GM04504 (cell line): ENCODE measurements at regions not wholly inside any gene's neighbourhood (a gene's known extent, or its start where the extent isn't known, plus 50 kb on each side); places are given as distances from the start of the nearest gene placed in this dataset.

Experiments used
- DNase-seq: peaks from one replicate; pipeline ENCODE4 v3.0.0-alpha.2; 2012; ENCODE audit warnings: low read depth

DNA sequence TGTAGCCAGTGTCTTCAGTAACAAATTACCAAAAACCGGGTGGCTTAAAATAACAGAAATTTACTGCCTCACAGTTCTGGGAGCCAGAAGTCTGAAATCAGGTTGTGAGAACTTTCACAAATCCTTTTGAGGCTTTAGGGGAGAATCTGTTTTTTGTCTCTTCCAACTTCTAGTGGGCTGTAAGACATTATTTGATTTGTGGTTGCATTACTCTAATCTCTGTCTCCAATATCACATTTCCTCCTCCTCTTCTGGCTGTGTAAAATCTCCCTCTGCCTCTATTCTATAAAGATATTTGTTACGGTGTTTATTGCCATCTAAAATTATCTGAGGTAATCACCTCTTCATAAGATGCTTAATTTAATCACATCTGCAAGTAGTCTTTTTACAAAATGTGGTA is 1039.6 kb upstream of the LRRN3 start:
- DNase-seq = no peak

DNA sequence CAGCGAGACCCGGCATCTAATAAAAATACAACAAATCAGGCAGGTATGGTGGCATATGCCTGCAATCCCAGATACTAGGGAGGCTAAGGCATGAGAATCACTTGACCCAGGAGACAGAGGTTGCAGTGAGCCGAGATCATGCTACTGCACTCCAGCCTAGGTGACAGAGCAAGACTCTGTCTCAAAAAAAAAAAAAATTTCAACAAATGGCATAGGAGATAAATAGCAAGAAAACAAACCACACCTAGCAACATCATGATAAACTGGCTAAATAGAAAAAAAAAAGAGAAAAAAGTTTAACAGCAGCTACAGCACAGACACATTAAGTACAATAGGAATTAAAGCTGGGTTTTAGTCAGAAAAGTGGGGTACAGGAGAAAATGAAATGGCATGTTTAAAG is 1034.6 kb upstream of the LRRN3 start:
- DNase-seq = no peak

DNA sequence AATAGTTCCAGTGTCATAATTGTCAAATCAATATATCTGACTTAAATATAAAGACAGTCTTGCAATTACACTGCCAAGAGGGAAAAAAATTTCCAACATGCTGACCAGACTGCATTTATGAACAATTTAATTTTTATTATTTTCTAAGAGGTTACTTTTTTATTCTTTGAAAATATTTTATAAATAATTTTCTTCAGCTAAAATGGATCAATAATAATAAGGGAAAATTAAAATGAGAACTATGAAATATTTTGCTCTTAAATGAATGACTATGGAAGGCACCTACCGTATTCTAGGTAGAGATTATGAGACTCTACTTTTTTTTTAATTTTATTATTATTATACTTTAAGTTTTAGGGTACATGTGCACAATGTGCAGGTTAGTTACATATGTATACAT is 1032.5 kb upstream of the LRRN3 start:
- no peak for DNase-seq

DNA sequence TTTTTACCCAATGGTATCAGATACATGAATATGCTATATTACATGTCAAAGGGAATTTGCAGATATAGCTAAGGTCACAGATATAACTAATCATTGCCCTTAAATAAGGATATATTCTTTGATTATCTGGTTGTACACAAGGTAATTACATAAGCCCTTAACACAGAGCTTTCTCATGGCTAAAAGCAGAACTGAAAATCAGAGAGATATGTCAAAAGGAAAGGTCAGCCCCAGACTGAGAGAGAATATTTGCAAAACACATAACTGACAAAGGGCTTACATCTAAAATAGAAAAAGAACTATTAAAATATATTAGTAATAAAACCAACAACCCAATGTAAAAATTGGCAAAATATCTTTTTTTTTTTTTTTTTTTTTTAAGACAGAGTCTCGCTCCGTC is 1029.5 kb upstream of the LRRN3 start:
- DNase-seq = no peak

DNA sequence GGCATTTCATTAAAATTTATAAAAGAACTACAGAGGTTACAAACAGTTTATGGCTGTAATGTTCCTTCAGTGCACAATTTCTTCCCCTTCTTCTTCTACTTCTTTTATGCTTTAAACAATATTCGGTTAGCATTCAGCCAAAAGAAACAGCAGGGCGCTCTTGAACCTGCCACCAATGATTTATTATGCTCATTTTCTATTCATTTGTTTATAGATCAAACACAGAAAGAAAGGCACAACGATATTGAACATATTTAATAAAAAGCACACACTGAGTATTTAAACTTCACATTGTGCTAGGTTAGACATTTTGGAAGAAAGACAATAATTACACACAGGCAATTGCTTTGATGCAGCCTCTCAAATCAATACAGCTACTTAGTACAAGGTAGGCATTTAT is 1025.8 kb upstream of the LRRN3 start:
- no peak for DNase-seq

DNA sequence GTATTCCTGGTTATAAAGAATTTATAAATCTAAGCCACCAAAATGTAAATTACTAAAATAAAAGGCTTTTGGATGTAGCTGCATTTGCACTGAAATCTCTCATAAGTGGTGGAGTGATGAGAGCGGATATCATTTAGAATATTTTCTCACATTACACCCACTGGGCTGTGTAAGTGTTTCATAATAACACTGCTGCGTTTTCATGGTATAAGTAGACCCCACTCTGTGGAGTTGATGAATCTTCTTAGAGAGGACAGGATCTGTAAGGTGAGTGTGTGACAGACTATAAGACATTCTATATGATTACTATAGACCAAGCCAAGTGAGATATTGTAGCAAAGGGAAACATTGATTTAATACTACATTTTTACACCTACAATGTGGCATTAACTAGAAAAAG is 1024.1 kb upstream of the LRRN3 start:
- DNase-seq = no peak

DNA sequence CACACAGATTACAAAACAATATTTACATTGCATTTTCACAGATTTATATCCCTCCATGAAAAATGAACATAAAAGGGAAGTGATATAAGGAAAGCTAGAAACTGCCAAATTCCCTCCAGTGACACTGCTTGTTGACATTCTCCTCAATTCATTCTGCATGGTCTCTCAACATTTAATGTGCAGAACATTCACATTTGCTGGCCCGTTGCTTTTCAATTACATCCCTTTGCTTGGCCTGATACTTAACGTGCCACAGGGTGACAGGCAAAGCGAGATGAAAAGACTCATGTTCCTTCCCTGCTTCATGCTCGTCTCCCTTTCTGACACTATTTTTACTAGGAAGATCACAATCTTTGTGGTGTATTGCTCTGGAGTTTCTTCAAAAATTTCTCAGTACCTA is 1019.7 kb upstream of the LRRN3 start:
- no peak for DNase-seq

DNA sequence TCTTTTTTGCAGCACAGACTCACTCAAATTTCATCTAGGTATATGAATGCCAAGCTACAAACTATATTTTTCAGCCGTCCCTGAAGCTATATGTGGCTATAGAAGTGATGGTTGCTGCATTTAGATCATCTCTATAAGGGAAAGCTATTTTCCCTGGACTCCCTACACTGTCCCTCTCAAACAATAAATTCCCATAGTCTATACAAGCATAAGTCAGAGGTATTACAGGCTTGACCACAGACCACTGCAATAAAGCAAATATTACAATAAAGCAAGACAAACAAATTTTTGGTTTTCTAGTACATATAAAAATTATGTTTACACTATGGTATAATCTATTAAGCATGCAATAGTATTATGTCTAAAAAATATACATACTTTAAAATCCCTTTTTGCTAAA is 1015.5 kb upstream of the LRRN3 start:
- DNase-seq = no peak

DNA sequence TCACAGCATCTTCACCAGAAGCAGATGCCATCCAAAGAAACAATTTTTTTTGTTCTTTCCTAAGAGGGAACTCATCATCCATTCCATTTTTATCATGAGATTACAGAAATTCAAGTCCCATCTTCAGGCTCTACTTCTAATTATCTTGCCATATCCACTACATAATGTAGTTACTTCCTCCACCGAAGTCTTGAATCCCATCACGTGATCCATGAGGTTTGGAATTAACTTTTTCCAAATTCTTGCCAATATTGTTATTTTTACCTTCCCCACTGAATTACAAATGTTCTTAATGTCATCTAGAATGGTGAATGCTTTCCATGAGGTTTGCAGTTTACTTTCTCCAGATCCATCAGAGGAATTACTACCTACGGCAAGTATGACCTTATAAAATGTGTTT is 1014.7 kb upstream of the LRRN3 start:
- no peak for DNase-seq

DNA sequence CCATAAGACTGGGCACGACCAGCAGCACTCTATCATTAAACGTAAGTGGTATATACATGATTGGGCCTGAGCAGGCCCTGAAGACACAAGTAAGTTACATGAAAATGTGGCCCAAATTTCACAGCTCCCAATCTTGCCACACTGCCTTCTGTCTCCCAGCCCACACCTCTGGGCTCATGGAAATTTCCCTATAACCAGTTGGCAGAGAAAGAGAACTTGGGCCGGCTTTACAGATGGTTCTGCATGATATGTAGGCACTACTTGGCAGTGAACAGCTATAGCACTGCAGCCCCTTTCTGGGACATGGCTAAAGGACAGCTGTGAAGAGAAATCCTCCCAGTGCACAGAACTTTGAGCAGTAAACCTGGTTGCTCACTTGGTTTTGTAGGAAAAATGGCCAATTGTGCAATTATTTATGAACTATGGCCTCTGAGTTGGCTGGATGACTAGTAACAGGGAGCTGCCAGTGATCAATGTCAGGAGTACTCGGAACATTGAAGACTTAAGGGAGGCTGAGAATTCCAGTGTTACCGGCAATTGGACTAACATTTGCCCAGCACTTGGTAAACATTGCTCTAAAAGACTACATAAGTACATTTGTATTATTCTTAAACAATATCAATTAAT is 1006.6 kb upstream of the LRRN3 start:
- DNase-seq = no peak

DNA sequence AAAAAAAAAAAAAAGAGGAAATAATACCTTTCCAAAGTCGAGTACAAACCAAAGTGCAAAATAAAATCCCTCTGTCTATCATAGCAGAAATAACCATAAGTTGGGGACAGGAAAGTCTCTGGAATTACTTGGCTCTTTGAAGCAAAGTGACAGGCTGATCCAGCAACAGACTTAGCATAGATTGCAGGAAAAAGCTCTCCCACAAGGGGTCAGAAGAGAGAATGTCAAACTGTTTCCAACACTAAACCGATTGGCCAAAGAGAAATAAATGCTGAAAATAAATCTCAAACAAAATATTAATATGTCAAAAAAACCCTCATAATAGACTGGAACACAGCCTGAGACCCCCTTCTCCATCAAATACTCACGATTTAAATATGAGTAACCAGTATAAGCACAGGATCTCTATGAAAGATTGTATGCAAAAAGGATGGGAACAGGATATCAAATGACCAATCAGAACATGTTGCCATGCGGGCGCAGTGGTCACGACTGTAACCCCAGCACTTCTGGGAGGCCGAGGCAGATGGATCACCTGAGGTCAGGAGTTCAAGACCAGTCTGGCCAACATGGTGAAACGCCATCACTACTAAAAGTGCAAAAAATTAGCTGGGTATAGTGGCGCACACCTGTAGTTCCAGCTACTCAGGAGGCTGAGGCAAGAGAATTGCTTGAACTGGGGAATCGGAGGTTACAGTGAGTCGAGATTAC is 1000.7 kb upstream of the LRRN3 start:
- DNase-seq = no peak

DNA sequence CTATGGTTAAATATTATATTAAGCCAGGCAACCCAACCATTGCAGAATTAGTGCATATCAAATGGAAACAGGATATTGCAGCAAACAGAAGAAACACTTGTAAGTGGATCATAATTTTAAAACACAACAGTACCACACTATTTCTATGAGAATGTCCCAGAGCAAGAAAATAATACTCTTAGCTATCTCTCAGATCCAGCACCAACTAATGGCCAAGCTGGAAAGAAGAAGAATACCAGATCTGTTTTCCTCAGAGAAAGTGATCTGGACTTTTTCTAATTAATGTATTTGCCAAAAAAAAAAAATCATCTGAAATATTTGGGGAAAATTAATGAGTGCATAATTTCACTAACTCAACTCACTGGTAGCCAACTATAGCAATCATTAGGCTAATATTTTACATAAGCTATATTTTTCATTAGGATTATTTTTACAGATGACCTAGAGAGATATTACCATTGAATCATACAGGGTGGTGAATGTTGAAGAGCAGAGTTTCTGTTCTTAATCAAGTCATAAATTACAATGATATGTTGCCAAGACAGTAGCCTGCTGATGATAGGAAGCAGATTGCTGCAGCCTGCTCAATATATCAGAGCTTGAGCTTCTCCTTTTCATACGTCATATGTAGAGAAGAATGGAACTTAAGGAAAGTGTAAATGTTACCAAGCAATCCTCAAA is 995.4 kb upstream of the LRRN3 start:
- DNase-seq = no peak

DNA sequence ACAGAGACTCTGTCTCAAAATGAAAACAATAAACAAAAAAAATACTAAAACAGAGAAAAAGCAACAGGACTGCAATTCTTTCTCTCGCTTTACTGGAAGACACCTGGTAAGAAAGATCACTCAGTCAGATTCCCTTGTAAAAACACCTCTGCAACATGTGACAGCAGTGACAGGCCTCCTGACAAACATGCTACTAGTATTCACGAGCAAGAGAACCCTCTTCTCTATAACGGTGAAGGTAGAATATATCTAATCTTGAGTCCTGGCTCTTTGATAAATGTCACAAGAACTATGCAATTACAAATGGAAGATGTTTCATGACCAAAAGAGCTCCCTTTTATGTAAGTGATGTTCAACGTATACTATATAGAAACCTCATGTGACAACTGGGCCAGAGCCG is 986.7 kb upstream of the LRRN3 start:
- no peak for DNase-seq

DNA sequence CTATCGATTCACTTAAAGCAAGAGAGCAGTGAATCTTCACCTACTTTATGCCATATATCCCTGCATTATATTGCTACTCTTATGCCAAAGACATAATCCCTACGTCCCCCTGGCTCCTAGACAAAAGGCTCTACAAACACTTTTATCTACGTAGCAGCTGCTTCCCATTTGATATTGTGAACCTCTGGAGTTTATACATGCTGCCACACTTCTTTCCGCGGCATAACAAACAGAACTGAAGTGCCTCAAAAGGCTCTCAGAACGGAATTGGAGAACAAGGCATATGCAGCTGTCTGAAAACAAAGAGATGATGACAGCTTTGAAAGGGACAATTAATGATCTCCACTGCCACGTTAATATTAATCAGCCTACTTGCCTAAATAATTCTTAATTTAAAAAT is 985.6 kb upstream of the LRRN3 start:
- no peak for DNase-seq

DNA sequence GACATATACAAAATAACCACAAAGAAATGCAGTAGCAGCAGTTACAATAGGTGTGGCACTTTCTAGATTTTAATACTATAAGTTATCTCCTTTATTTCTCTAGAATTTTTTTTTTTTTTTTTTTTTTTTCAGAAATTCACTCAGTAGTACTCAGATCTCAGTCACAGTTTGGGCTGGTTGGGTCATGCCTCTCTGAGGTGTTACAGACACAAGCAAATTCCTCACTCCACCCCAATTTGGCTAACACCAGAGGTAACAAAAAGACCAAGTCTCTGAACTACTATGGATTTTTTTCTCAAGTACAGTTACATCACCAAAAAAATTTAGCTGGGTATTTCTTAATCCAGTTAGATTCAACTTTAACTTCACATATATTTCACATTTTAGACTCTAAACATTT is 985.1 kb upstream of the LRRN3 start:
- DNase-seq = no peak

DNA sequence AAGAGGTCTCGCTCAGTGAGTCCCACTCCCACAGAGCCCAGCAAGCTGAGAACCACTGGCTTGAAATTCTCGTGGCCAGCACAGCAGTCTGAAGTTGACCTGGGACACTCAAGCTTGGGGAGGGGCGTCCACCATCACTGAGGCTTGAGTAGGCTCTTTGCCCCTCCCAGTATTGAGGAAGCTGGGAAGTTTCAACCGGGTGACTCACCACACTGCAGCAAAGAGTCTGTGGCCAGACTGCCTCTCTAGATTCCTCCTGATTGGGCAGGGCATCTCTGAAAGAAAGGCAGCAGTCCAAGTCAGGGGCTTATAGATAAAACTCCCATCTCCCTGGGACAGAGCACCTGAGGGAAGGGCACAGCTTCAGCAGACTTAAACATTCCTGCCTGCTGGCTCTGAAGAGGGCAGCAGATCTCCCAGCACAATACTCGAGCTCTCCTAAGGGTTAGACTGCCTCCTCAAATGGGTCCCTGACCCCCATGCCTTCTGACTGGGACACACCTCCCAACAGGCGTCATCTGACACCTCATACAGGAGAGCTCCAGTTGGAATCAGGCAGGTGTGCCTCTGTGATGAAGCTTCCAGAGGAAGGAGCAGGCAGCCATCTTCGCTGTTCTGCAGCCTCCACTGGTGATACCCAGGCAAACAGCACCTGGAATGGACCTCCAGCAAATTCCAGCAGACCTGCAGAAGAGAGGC is 970.9 kb upstream of the LRRN3 start:
- no peak for DNase-seq

DNA sequence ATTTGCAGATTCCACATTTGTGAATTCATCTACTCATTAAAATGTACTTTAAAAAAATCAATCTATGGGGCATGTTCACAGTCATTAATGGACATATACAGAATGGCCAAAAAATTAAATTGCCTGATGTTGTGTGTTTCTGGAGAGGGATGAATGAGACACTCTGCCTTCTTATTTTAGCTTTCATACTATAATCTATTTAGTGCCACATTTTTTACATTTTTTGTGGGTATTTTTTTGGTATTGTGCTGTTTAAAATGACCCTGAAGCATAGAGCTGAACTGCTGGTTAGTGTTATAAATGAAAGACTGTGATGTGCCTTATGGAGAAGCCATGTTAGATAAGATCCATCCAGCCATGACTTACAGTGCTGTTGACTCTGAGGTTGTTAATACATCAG is 961.8 kb upstream of the LRRN3 start:
- no peak for DNase-seq

DNA sequence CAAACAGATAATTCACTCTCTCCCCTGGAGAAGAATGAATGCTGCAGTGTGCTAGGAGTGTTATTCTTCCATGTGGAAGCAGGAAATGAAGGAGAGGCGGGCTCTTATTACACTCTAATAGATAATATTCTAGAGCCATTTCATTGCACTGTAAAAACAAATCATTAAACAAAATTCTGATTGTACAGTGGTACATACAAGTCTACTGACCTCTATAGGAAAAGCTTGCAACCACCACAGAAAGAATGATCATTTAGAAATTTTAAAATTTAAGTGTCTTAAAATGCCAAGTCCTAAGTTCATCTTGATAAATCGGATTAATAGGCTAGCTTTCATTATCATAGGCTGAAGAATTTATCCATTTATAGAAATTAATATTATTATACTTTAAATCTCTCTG is 960.3 kb upstream of the LRRN3 start:
- DNase-seq = no peak

DNA sequence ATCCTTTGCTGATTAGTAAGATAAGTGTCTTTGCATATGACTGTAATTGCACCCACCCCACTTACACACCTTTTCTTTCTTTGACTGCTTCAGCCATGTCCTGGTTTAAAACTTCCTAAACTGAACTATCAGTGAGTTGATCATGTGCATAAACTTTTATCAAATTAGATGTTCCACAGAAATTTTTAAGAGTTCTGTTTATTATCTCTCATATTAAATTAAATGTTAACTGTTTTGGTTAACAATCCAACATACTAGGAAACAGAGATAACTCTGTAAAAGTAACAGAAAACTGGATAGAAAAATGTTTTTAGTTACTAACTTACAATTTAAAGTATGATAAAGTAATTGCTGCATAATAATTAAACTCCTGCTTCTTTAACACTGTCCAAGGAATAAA is 959.6 kb upstream of the LRRN3 start:
- no peak for DNase-seq

DNA sequence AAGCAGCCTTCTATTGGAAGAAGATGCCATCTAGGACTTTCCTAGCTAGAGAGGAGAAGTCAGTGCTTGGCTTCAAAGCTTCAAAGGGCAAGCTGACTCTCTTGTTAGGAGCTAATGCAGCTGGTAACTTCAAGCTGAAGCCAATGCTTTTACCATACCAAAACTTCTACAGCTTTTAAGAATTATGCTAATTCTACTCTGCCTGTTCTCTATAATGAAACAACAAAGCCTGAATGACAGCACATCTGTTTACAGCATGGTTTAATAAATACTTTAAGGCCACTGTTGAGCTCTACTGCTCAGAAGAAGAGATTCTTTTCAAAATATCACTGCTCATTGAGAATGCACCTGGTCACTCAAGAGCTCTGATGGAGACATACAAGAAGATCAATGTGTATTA is 951.9 kb upstream of the LRRN3 start:
- DNase-seq = no peak

DNA sequence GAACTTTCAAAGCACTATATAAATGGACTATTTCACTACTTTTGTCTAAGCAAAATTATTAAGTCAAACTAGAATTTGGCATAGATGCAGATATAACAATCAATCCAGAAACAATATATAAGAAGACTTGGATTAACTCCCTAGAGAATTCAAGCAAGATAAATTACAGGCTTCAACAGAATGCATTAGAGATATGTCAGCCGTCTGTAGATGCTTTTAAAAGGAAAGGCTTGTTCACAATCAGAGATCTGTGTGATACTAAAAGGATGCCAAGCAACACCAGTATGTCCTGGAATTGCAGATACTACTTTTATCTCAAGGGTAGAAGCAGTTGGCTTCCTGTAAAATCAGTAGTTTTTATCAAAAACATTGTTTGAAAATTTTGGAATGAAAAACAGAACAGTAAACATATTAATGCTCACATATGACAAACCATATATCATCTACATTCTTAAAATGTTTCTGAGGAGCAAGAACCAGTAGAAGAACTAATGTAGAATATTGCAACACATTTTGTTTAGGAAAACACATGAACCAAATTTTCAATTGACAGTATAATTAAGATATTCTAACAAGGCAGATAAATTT is 947.9 kb upstream of the LRRN3 start:
- DNase-seq = no peak

DNA sequence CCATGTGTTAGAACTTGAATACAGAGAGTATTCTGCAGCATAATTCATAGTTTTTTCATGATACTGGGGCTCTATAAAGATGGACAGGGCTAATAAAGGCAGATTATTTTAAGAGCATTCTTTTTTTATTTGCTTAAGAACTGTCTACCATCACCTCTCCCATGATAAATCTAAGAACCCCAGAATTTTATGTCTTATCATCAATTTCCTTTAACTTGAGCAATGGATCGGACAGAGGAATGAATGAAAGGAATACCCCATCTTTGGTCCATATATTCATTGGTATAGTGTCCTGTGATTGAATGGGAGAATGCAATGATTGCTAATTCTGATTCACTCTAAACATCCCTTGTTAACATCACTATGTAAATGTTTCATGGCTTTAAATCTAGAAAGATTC is 946.3 kb upstream of the LRRN3 start:
- no peak for DNase-seq

DNA sequence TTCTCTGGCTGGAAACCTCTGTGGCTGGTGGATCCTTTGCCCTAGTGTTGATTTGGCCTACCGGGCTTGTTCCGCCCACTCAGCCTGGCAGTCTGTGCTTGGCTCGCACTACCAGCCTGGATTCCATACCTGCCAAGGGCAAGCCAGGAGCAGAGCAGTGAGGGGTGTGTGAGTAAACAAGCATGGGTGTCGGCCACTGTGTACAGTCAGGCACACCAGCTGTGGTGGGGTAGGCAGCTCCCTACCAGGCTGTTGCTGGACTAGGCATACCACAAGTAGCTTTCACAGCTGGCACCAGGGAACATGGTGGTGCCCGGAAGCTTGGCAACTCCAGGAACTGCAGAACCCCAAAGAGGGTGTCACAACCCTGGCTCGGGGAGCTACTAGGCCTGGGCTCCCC is 942.9 kb upstream of the LRRN3 start:
- DNase-seq = no peak
